NCI-H2081 treated with DMSO at 0.1 percent for 48 hours (cell line): ENCODE measurements at regions not wholly inside any gene's neighbourhood (a gene's known extent, or its start where the extent isn't known, plus 50 kb on each side); places are given as distances from the start of the nearest gene placed in this dataset.

Experiments
- DNase-seq: peaks from one replicate; lab custom pipeline; 2025; lab: John Stamatoyannopoulos, UW

GRCh38 chr16:27719106-27719445, 169.1 kb downstream of the KATNIP start:
- DNase-seq = no peak

DNA sequence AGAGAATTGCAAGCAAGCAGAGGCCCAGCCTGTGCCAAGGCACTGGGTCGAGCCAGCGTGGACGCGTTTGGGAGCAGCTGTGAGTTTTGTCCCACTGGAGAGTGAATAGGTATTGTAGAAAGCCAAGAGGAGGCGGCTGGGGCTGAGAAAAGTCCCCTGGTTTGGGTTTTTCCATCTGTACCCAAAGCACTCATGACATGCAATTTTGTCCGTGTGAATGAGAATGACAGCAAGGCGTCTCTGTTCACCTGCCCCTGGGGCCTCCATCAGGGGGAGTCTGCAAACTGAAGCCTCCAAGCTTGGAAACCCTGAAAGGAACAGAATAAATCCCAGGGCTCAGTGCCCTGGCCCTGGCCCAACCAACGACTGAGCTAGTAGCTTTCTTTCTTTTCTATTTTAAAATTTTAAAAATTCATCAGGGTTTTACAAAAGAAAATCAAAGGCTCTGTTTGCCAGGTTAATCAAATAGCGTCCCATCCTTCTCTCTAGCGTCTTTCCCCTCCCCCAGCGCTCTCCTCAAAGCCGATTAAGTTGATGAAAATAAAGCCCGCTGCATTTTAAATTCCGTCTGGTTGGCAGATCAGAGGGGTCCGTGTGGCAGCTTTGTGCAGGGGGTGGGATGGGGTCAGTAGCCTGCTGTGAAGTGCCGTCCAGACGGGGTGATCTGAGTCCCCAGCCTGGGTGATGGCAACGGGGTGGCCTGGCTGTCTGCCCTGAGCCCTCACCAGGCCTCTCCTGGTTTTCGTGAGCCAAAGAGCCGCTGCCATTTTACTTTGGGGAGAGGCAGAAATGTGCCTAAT, 171.0 kb downstream of the KATNIP start:
- no peak for DNase-seq

DNA sequence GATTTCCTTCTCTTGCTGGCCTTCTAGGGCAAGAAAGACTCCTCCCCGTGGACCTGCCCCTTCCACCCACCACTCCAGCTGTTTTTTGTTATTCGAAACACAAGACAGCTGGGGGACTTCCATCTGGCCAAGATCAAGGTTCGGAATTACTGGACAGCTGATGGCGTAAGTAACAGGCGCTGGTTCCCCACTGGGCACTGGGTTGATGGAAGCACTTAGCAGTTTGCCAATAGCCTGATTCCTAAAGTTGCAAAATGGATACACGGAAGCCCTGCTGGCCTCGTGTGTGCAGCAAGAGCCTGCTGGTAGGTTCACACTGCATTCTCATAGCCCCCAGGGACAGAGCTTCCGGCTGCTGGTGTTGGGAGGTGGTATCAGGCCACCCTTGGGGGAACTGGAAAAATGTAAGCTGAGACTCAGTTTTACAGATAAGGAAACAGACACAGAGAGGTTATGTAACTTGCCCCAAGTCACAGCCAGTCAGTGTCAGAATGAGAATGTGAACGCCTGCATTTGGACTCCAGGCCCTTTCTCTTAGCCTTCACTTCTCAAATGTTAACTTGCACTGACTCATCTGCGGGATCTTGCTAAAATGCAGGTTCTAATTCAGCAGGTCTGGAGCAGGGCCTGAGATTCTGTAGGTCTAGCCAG, 171.7 kb downstream of the KATNIP start:
- DNase-seq = no peak

GRCh38 chr16:27722207-27722606, 172.3 kb downstream of the KATNIP start:
- DNase-seq = no peak

GRCh38 chr16:27722892-27723450, 173.0 kb downstream of the KATNIP start:
- DNase-seq = no peak

- DNase-seq = no peak
These were observed 174.0 kb downstream of the KATNIP start for GRCh38 chr16:27723711-27724481.

DNA sequence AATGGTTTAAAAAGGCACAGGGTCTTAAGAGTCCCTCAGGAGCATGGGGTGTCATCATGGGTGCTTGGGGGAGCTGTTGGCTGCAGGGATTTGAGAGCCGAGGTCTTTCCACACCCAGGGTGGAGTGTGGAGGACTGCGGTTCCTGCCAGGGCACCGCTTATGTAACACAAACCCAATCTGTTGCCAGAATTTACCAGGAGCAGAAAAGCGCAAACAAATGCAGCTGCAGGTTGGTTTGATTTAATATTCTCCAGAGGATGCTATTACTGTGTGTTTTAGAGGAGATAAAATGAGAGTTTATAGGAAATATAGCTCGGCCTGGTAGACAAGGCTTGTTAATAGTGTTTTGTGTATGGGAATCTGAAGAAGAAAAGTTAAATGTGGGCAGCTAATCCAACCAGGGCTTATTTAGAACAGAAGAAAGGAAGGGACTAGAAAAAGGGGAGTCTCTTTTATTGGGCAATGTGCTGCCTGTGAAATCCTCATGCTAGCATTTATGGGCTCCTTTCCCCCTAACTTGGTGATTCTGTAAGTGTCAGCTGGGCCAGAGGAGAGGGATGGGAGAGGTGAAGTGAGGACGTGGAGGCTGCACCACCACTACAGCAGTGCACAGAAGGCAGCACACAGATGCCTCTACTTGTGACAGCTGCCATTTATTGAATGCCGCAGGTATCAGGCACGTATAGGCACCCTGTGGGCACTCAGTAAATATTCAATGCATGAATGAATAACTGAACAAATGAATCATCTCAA, 174.7 kb downstream of the KATNIP start:
- DNase-seq = no peak

DNA sequence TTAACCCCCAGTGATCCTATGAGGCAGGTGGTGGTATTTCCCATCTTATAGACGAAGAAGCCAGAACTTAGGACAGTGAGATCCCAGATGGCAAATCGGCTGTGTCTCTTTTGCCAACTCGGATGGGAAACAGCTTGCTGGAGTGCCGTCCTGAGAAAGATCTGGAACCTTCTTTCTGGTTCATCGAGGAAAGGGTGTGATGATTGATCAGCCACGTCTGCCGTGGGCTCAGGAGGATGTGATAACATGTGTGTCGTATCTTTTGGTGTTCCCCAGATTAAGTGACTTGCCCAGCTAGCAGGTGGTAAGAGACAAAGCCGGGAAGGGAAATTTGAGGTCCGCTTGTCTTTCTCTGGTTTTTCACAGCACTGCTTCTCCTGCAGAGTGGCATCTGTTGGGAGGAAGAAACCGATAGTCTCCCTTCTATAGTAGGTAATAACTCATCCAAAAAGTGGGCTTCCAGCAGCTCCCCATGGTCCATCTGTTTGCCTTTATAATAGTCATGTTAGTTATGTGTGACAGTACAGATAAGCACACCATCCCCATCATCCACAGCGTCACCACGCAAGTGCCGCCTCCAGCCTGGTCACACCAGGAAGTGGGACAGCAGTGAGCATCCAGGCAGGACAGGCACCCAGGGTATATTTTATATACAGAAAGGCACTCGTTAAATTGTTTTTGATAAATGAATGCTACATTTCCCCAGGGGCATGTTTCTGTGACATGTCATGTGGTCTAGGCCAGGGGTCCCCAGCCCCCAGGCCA, 175.5 kb downstream of the KATNIP start:
- DNase-seq = no peak

- DNase-seq = no peak
These were observed 176.8 kb downstream of the KATNIP start for GRCh38 chr16:27726621-27727261.

DNA sequence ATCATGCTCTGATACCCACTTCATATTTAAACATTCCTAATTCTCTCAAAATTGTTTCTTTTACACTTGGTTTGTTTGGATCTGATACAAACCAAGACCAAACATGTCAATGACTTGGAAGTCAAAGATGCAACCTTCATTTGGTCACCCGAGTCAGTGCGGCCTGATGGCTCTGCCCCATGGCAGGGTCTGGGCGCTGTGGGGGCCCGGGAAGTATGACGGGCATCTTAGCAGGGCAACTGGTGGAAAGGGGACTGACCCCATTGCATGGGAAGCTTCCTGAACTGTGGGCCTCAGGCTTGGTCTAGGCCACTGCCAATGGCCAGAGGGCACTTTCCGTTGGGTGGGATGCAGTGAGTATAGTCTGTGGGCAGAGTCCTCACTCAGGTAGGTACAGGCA, 178.0 kb downstream of the KATNIP start:
- DNase-seq = no peak

DNA sequence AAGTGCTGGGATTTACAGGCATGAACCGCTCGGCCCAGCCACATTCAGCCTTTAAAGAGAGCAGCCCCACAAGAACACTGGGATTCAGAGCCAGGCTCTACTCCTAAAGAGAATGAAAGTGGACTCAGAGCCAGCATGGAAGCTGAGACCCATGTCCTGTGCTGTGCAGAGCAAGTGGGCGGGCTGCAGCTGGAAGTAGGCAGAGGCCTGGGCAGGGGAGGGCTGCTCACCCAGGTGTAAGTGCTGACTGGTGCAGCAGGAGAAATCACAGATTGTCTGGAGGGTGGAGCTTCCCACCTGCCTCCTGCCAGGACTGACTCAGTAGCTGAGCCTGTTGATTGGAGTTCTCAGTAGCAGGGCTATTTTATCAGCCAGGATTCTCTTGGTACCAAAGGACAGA, 178.7 kb downstream of the KATNIP start:
- DNase-seq = no peak

DNA sequence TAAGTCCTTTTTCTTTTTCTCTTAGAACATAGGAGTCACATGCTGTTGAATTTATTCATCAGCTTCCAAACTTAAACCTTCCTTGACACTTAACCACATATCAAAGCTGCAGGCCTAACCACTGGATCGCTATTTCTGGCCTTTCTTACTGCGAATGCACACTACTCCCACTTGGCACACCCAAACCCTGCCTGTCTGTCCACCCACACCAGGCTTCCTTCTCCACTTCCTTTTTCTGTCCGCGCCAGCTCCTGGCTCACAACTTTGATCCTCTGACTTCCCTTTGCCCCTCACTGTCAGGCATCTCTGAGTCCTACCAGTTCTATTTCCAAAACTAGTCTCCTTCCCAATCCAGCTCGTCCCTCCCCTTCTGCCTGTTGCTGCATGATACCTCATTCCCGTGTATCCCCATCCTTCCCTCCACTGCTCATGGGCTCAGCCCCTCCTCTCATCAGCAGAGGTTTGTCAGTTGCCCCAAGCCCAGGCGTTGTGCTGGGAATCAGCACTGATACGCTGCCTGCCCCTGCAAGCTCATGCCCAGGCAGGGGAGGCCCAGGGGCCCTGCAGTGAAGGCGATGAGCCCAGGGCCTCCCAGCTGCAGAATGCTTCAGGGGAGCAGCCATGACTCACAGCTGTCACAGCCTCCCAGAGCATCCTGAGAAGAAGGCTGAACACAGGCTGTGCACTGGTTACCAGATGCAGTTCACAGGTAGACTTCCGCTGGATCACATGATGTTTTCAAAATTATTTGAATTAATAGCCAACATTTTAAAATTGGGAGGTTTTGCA, 179.8 kb downstream of the KATNIP start:
- no peak for DNase-seq

DNA sequence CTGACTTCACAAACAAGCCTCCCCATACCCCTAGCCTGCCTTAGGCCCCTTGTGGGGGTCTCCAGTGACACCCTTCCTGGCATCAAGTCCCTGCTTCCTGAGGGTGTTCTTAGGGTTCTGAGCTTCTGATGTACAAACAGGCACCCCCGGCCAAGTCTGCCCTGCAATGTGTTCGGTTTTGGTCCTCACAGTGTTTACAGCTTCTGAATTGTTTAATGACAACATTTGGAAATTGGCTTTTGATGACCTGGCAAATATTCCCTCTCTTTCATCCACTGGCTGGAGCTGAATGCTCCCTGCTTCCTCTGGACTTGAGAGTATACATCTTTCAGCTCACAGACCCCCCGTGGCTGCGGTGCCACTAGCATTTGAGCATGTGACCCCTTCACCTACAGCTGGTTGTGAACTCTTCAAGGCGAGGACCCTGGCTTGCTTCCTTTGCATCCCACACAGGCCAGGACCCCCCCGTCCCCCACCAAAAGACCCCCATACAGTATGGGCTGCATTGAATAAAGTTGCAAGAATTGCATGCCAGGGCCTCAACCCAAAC, 180.8 kb downstream of the KATNIP start:
- DNase-seq = no peak

GRCh38 chr16:27735031-27735430, 185.1 kb downstream of the KATNIP start:
- no peak for DNase-seq

- no peak for DNase-seq
These were observed 186.5 kb downstream of the KATNIP start for GRCh38 chr16:27736431-27736830.

GRCh38 chr16:27737513-27737912, 187.6 kb downstream of the KATNIP start:
- DNase-seq = no peak
